ENCODE measurements at regions not wholly inside any gene's neighbourhood (a gene's known extent, or its start where the extent isn't known, plus 50 kb on each side); places are given as distances from the start of the nearest gene placed in this dataset.

- H3K27me3 ChIP-seq (ENCODE audit: control insufficient read depth in 2 of 2, insufficient read depth in 1 of 2, low read length in 1 of 2), result peaks cover 2 to 9% of the 10 kb centered on the region in 2 donors
Measured at GRCh38 chr9:126132746-126133145, 193.9 kb upstream of the MVB12B start.

GRCh38 chr9:126144196-126144595, 182.4 kb upstream of the MVB12B start:
- DNase-seq (ENCODE audit: low read depth in 6 of 9, low spot score in 9 of 9), result no peak
- 92% methylated on average over 1 of the region's 1 CpG for WGBS
- Histone ChIP-seq H3K27me3 (ENCODE audit: control insufficient read depth in 2 of 2, insufficient read depth in 1 of 2, low read length in 1 of 2) (peaks cover 0 to 12% of the 10 kb centered on the region in 2 donors), H3K9me3 (ENCODE audit: control insufficient read depth in 2 of 2, insufficient read depth in 1 of 2, low read length in 1 of 2) (no peaks in the 10 kb centered on the region), H3K4me1 (ENCODE audit: control insufficient read depth in 2 of 2, insufficient read depth in 2 of 2, low read length in 2 of 2) (peaks cover 0 to 8% of the 10 kb centered on the region in 2 donors), H3K27ac (ENCODE audit: low read depth in 1 of 2, low read length in 1 of 2) (no peak overlapping the region), H3K36me3 (ENCODE audit: control insufficient read depth in 2 of 2, insufficient read depth in 2 of 2, low read length in 1 of 2) (no peaks in the 10 kb centered on the region), H3K4me3 (ENCODE audit: low read length in 2 of 2) (no peak overlapping the region)

More at GRCh38 chr9:126132746-126133145, 193.9 kb upstream of the MVB12B start:
- Histone ChIP-seq H3K36me3 (ENCODE audit: control insufficient read depth in 2 of 2, insufficient read depth in 2 of 2, low read length in 1 of 2) (no peaks in the 10 kb centered on the region), H3K9me3 (ENCODE audit: control insufficient read depth in 2 of 2, insufficient read depth in 1 of 2, low read length in 1 of 2) (no peaks in the 10 kb centered on the region), H3K4me1 (ENCODE audit: control insufficient read depth in 2 of 2, insufficient read depth in 2 of 2, low read length in 2 of 2) (no peaks in the 10 kb centered on the region), H3K27ac (ENCODE audit: low read depth in 1 of 2, low read length in 1 of 2) (no peak overlapping the region), H3K4me3 (ENCODE audit: low read length in 2 of 2) (no peak overlapping the region)
- DNase-seq (ENCODE audit: low read depth in 6 of 9, low spot score in 9 of 9), result no peak

GRCh38 chr9:126144603-126145456, 181.8 kb upstream of the MVB12B start:
- H3K36me3 ChIP-seq (ENCODE audit: control insufficient read depth in 2 of 2, insufficient read depth in 2 of 2, low read length in 1 of 2), result no peaks in the 10 kb centered on the region
- DNase-seq (ENCODE audit: low read depth in 6 of 9, low spot score in 9 of 9), result no peak
- WGBS, result 94% methylated on average over 11 of the region's 11 CpGs

GRCh38 chr9:126145887-126146253, 180.8 kb upstream of the MVB12B start:
- no peak overlapping the region for H3K27ac ChIP-seq (ENCODE audit: low read depth in 1 of 2, low read length in 1 of 2)
- peaks cover 0 to 12% of the 10 kb centered on the region in 2 donors for H3K27me3 ChIP-seq (ENCODE audit: control insufficient read depth in 2 of 2, insufficient read depth in 1 of 2, low read length in 1 of 2)
- H3K36me3 ChIP-seq (ENCODE audit: control insufficient read depth in 2 of 2, insufficient read depth in 2 of 2, low read length in 1 of 2), result no peaks in the 10 kb centered on the region
- no peak for DNase-seq (ENCODE audit: low read depth in 6 of 9, low spot score in 9 of 9)
- H3K4me1 ChIP-seq (ENCODE audit: control insufficient read depth in 2 of 2, insufficient read depth in 2 of 2, low read length in 2 of 2), result peaks cover 0 to 8% of the 10 kb centered on the region in 2 donors
- H3K9me3 ChIP-seq (ENCODE audit: control insufficient read depth in 2 of 2, insufficient read depth in 1 of 2, low read length in 1 of 2), result no peaks in the 10 kb centered on the region
- 88% methylated on average over 4 of the region's 4 CpGs for WGBS
- H3K4me3 ChIP-seq (ENCODE audit: low read length in 2 of 2), result no peak overlapping the region

More at GRCh38 chr9:126144603-126145456, 181.8 kb upstream of the MVB12B start:
- peaks cover 0 to 8% of the 10 kb centered on the region in 2 donors for H3K4me1 ChIP-seq (ENCODE audit: control insufficient read depth in 2 of 2, insufficient read depth in 2 of 2, low read length in 2 of 2)
- H3K27ac ChIP-seq (ENCODE audit: low read depth in 1 of 2, low read length in 1 of 2), result no peak overlapping the region
- H3K27me3 ChIP-seq (ENCODE audit: control insufficient read depth in 2 of 2, insufficient read depth in 1 of 2, low read length in 1 of 2), result peaks cover 0 to 12% of the 10 kb centered on the region in 2 donors
- no peaks in the 10 kb centered on the region for H3K9me3 ChIP-seq (ENCODE audit: control insufficient read depth in 2 of 2, insufficient read depth in 1 of 2, low read length in 1 of 2)
- H3K4me3 ChIP-seq (ENCODE audit: low read length in 2 of 2), result no peak overlapping the region

GRCh38 chr9:126146254-126147145, 180.1 kb upstream of the MVB12B start:
- Histone ChIP-seq H3K4me3 (ENCODE audit: low read length in 2 of 2) (no peak overlapping the region), H3K4me1 (ENCODE audit: control insufficient read depth in 2 of 2, insufficient read depth in 2 of 2, low read length in 2 of 2) (peaks cover 0 to 8% of the 10 kb centered on the region in 2 donors), H3K9me3 (ENCODE audit: control insufficient read depth in 2 of 2, insufficient read depth in 1 of 2, low read length in 1 of 2) (no peaks in the 10 kb centered on the region), H3K27me3 (ENCODE audit: control insufficient read depth in 2 of 2, insufficient read depth in 1 of 2, low read length in 1 of 2) (peaks cover 0 to 13% of the 10 kb centered on the region in 2 donors), H3K36me3 (ENCODE audit: control insufficient read depth in 2 of 2, insufficient read depth in 2 of 2, low read length in 1 of 2) (no peaks in the 10 kb centered on the region), H3K27ac (ENCODE audit: low read depth in 1 of 2, low read length in 1 of 2) (no peak overlapping the region)
- 9% methylated on average over 19 of the region's 19 CpGs for WGBS
- peak in 7 of 9 donors; percentile 3 to 45 (median 13) for DNase-seq (ENCODE audit: low read depth in 6 of 9, low spot score in 9 of 9)

GRCh38 chr9:126147186-126147935, 179.3 kb upstream of the MVB12B start:
- Histone ChIP-seq H3K4me1 (ENCODE audit: control insufficient read depth in 2 of 2, insufficient read depth in 2 of 2, low read length in 2 of 2) (peaks cover 0 to 8% of the 10 kb centered on the region in 2 donors), H3K27ac (ENCODE audit: low read depth in 1 of 2, low read length in 1 of 2) (no peak overlapping the region), H3K4me3 (ENCODE audit: low read length in 2 of 2) (no peak overlapping the region), H3K36me3 (ENCODE audit: control insufficient read depth in 2 of 2, insufficient read depth in 2 of 2, low read length in 1 of 2) (no peaks in the 10 kb centered on the region), H3K27me3 (ENCODE audit: control insufficient read depth in 2 of 2, insufficient read depth in 1 of 2, low read length in 1 of 2) (peaks cover 0 to 14% of the 10 kb centered on the region in 2 donors), H3K9me3 (ENCODE audit: control insufficient read depth in 2 of 2, insufficient read depth in 1 of 2, low read length in 1 of 2) (no peaks in the 10 kb centered on the region)
- no peak for DNase-seq (ENCODE audit: low read depth in 6 of 9, low spot score in 9 of 9)
- WGBS, result 70% methylated on average over 10 of the region's 10 CpGs

GRCh38 chr9:126147936-126148870, 178.4 kb upstream of the MVB12B start:
- no peak for DNase-seq (ENCODE audit: low read depth in 6 of 9, low spot score in 9 of 9)
- H3K4me1 ChIP-seq (ENCODE audit: control insufficient read depth in 2 of 2, insufficient read depth in 2 of 2, low read length in 2 of 2), result peaks cover 0 to 8% of the 10 kb centered on the region in 2 donors
- 87% methylated on average over 18 of the region's 18 CpGs for WGBS
- H3K9me3 ChIP-seq (ENCODE audit: control insufficient read depth in 2 of 2, insufficient read depth in 1 of 2, low read length in 1 of 2), result no peaks in the 10 kb centered on the region
- no peaks in the 10 kb centered on the region for H3K36me3 ChIP-seq (ENCODE audit: control insufficient read depth in 2 of 2, insufficient read depth in 2 of 2, low read length in 1 of 2)
- H3K27me3 ChIP-seq (ENCODE audit: control insufficient read depth in 2 of 2, insufficient read depth in 1 of 2, low read length in 1 of 2), result peaks cover 0 to 14% of the 10 kb centered on the region in 2 donors
- no peak overlapping the region for H3K27ac ChIP-seq (ENCODE audit: low read depth in 1 of 2, low read length in 1 of 2)
- H3K4me3 ChIP-seq (ENCODE audit: low read length in 2 of 2), result no peak overlapping the region

- no peak overlapping the region for H3K4me3 ChIP-seq (ENCODE audit: low read length in 2 of 2)
- H3K36me3 ChIP-seq (ENCODE audit: control insufficient read depth in 2 of 2, insufficient read depth in 2 of 2, low read length in 1 of 2), result no peaks in the 10 kb centered on the region
- no peak overlapping the region for H3K27ac ChIP-seq (ENCODE audit: low read depth in 1 of 2, low read length in 1 of 2)
- H3K4me1 ChIP-seq (ENCODE audit: control insufficient read depth in 2 of 2, insufficient read depth in 2 of 2, low read length in 2 of 2), result peaks cover 0 to 8% of the 10 kb centered on the region in 2 donors
- H3K27me3 ChIP-seq (ENCODE audit: control insufficient read depth in 2 of 2, insufficient read depth in 1 of 2, low read length in 1 of 2), result peaks cover 0 to 14% of the 10 kb centered on the region in 2 donors
- H3K9me3 ChIP-seq (ENCODE audit: control insufficient read depth in 2 of 2, insufficient read depth in 1 of 2, low read length in 1 of 2), result no peaks in the 10 kb centered on the region
- DNase-seq (ENCODE audit: low read depth in 6 of 9, low spot score in 9 of 9), result no peak
- WGBS, result 89% methylated on average over 4 of the region's 4 CpGs
Measured at GRCh38 chr9:126148994-126149393, 177.6 kb upstream of the MVB12B start.
